Right atrium auricular region (tissue), 2 donors: ENCODE measurements at regions not wholly inside any gene's neighbourhood (a gene's known extent, or its start where the extent isn't known, plus 50 kb on each side); places are given as distances from the start of the nearest gene placed in this dataset.

Experiments
- DNase-seq: peaks from one replicate; pipeline ENCODE4 v3.0.0-alpha.2; 2019; ENCODE audit warnings: low spot score
- H3K27ac ChIP-seq, 2 donors: fragments of 200-600 bp; sonication (generic); 1 replicate in 1 of 2; 2 replicates in 1 of 2; pipeline ENCODE4 v1.5.1; 2016 to 2019
- H3K27me3 ChIP-seq, 2 donors: fragments of 200-600 bp; sonication (generic); one replicate each; pipeline versions ENCODE4 v1.5.1 to v1.6.0; 2017 to 2019
- H3K36me3 ChIP-seq: fragments of 200-600 bp; sonication (generic); one replicate; pipeline ENCODE4 v1.5.1; 2016
- H3K4me1 ChIP-seq, 2 donors: fragments of 200-600 bp; sonication (generic); one replicate each; pipeline versions ENCODE4 v1.5.1 to v1.6.0; 2017 to 2019
- H3K4me3 ChIP-seq, 2 donors: fragments of 200-600 bp; sonication (generic); 1 replicate in 1 of 2; 2 replicates in 1 of 2; pipeline ENCODE4 v1.5.1; 2017 to 2019; ENCODE audit warnings: mild to moderate bottlenecking in 1 of 2, moderate library complexity in 1 of 2
- H3K9me3 ChIP-seq, 2 donors: fragments of 200-600 bp; sonication (generic); one replicate each; pipeline ENCODE4 v1.5.1; 2019
- TF ChIP-seq, protein P1 (sequence below), 2 donors: fragments of 200-600 bp; sonication (generic); IDR thresholded peaks; one replicate each; pipeline ENCODE4 v1.5.1; 2019; ENCODE audit warnings: antibody characterized with exemption in 2 of 2

DNA sequence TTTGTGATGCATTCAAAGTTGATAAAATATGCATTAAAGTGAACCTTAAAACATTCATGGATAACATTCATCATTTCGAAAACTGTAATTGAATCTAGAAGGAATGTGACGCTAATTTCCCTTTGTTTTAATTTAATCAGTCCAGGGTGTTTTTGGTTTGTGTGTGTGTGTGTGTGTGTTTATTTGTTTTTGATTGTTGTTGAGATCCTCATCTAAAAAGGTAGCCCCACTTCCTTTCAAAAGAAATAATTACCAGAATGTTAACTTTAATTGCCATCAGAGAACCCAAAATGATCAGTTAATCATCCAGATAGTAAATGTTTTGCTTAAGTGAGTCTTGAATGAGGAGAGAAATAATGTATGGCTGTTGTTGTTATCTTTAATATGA is 74.5 kb upstream of the PTPRZ1 start:
- Histone ChIP-seq H3K4me1 (no peaks in the 10 kb centered on the region), H3K36me3 (no peaks in the 10 kb centered on the region), H3K27me3 (no peaks in the 10 kb centered on the region), H3K9me3 (no peaks in the 10 kb centered on the region), H3K27ac (no peak overlapping the region), H3K4me3 (no peak overlapping the region)
- TF ChIP-seq, protein P1, sequence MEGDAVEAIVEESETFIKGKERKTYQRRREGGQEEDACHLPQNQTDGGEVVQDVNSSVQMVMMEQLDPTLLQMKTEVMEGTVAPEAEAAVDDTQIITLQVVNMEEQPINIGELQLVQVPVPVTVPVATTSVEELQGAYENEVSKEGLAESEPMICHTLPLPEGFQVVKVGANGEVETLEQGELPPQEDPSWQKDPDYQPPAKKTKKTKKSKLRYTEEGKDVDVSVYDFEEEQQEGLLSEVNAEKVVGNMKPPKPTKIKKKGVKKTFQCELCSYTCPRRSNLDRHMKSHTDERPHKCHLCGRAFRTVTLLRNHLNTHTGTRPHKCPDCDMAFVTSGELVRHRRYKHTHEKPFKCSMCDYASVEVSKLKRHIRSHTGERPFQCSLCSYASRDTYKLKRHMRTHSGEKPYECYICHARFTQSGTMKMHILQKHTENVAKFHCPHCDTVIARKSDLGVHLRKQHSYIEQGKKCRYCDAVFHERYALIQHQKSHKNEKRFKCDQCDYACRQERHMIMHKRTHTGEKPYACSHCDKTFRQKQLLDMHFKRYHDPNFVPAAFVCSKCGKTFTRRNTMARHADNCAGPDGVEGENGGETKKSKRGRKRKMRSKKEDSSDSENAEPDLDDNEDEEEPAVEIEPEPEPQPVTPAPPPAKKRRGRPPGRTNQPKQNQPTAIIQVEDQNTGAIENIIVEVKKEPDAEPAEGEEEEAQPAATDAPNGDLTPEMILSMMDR (IDR thresholded peaks at IDR 0.05), result no peak
- no peak for DNase-seq

DNA sequence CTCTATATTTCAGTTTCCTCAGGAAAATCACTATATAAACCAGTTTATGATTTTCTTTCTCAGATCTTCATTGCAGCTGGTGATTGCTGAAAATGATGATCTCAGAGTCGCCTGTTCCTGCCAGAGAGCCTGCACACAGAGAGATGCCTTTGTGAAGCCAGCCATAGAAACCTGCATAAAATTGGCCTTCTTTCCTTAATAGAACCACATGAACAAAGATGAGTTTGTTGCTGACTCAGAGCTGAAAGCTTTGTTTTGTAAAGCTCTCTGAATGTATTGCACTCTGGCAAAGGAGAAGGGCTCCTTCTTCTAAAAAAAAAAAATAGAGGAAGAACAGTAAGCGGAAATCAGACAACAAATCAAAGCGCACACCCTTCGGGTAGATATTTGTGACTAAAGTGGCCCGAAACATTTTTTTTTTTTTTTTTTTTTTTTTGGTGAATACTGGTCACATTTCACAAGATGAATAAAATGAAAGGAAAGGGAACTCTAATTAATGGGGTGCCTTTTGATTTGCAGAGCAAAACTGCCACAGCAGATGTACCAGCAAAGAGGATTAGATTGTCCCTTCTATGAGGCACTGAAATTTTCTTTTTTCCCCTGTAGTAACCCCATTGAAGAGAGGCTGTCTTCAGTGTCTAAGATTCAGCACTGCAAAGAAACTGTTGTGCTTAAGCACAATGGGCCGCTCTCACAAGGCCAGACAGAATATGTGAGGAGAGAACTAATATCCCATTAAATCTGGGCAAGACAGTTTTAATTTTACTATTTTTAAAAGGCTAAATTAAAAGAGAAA is 75.1 kb upstream of the PTPRZ1 start:
- no peaks in the 10 kb centered on the region for H3K9me3 ChIP-seq
- H3K27ac ChIP-seq, result no peak overlapping the region
- DNase-seq, result no peak
- H3K27me3 ChIP-seq, result no peaks in the 10 kb centered on the region
- TF ChIP-seq, protein P1 (IDR thresholded peaks at IDR 0.05), result no peak
- no peaks in the 10 kb centered on the region for H3K36me3 ChIP-seq
- H3K4me3 ChIP-seq, result no peak overlapping the region
- no peaks in the 10 kb centered on the region for H3K4me1 ChIP-seq

DNA sequence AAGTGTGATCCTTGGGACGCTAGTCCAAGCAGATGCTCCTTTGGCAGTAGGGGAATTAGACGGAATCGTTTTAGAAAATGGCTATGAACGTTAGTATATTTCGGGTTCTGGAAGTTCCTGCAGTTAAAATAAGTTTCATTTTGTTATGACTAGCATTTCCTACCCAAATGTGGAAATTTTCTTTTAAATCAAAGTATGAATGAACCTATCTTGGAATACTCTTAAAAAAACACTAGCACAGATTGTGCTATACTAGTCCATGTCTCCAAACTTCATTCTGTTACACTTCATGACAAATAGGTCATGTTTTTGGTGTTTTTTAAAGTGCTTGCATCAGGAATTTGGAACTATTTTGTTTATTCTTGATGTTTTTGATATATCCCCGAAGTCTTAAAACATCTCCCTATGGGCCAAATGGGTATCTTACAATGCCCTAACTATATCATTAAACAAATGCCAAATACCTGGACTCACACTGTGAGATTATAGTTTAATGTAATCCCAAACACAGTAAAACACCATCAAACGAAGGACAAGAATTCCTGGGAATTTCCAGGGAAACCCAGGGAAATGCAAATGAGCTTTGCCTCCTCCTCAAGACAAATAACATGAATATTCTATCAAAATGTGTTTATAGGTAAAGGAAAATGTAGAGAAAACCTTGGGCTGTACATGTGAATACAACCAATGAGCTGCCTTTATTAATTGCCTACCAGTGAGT is 75.9 kb upstream of the PTPRZ1 start:
- Histone ChIP-seq H3K4me3 (no peak overlapping the region), H3K4me1 (no peaks in the 10 kb centered on the region), H3K36me3 (no peaks in the 10 kb centered on the region), H3K27me3 (no peaks in the 10 kb centered on the region), H3K9me3 (no peaks in the 10 kb centered on the region), H3K27ac (no peak overlapping the region)
- TF ChIP-seq, protein P1 (IDR thresholded peaks at IDR 0.05), result no peak
- DNase-seq, result no peak

DNA sequence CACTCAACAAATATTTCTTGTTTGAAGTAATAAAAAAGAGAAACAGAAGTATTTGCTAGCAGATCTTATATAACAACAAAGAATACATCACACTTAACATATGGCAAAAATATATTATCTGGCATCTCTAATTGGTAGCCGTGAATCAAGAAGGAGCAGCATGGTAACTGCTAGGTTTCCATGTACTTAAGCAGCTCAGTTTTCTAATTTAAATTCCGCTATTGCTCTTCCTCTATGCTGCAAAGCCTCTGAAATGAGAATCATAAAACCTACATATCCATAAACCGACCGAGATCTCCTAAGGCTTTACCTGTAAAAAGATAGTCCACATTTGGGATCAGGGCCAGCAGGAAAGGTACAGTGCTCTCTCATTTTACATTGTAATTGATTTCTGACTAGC is 76.6 kb upstream of the PTPRZ1 start:
- TF ChIP-seq, protein P1 (IDR thresholded peaks at IDR 0.05), result no peak
- no peak overlapping the region for H3K27ac ChIP-seq
- no peaks in the 10 kb centered on the region for H3K36me3 ChIP-seq
- DNase-seq, result no peak
- H3K9me3 ChIP-seq, result no peaks in the 10 kb centered on the region
- no peak overlapping the region for H3K4me3 ChIP-seq
- no peaks in the 10 kb centered on the region for H3K4me1 ChIP-seq
- H3K27me3 ChIP-seq, result no peaks in the 10 kb centered on the region

DNA sequence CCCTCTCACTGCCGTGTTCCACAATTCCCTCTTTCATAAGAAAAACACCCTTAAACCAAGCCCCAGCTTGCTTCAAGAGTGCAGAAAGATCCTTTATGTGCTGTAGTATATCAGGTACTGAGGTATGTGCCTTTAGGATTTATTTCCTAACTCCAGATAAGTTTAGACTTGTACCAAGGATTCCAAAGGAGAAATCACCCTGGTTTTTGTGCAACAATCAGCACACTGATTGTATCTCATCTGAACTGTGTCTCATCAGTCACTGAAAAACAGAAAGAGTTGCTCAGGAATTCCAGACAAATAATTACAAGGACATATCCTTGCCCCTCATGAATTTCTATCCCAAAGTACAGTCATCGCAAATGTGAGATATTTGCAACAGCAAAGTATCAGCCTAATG is 77.2 kb upstream of the PTPRZ1 start:
- Histone ChIP-seq H3K9me3 (no peaks in the 10 kb centered on the region), H3K27me3 (no peaks in the 10 kb centered on the region), H3K27ac (no peak overlapping the region), H3K4me3 (no peak overlapping the region), H3K36me3 (no peaks in the 10 kb centered on the region), H3K4me1 (no peaks in the 10 kb centered on the region)
- TF ChIP-seq, protein P1 (IDR thresholded peaks at IDR 0.05), result no peak
- no peak for DNase-seq
